SU-DHL-6 (cell line): ENCODE measurements at regions not wholly inside any gene's neighbourhood (a gene's known extent, or its start where the extent isn't known, plus 50 kb on each side); places are given as distances from the start of the nearest gene placed in this dataset.

Experiments used
- EZH2phosphoT487 ChIP-seq: fragments of 200-600 bp; sonication (generic), shearing (Covaris generic); conservative IDR thresholded peaks from 2 replicates; pipeline ENCODE4 v1.6.1; 2018; ENCODE audit warnings: mild to moderate bottlenecking, antibody characterized with exemption, low read length, moderate library complexity, mixed read lengths
- TF ChIP-seq, protein P1 (sequence below): fragments of 200-600 bp; sonication (generic); IDR thresholded peaks from one replicate; pipeline ENCODE4 v1.5.1; 2017; ENCODE audit warnings: antibody characterized with exemption, mild to moderate bottlenecking, low read length, moderate library complexity; ENCODE audit not compliant: insufficient read depth, poor library complexity, severe bottlenecking

DNA sequence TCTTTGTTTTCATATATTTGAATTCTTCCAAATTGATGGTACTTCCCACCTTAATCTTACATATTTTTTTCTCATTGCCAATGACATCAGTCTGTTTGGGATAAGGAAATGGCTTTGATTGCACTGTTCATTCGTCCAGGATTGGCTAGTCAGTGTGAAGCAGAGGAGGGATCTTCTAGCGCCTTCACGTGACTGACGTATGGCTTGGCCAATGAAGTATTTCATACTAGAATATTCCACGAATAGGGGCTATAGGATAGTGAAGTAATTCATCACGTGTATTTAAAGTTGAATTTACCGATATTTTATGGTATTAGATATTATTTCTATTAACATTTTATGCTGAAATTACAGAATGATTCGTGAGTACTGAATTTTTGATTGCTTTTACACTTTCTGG is 178.7 kb upstream of the ZFHX3 start:
- TF ChIP-seq, protein P1, sequence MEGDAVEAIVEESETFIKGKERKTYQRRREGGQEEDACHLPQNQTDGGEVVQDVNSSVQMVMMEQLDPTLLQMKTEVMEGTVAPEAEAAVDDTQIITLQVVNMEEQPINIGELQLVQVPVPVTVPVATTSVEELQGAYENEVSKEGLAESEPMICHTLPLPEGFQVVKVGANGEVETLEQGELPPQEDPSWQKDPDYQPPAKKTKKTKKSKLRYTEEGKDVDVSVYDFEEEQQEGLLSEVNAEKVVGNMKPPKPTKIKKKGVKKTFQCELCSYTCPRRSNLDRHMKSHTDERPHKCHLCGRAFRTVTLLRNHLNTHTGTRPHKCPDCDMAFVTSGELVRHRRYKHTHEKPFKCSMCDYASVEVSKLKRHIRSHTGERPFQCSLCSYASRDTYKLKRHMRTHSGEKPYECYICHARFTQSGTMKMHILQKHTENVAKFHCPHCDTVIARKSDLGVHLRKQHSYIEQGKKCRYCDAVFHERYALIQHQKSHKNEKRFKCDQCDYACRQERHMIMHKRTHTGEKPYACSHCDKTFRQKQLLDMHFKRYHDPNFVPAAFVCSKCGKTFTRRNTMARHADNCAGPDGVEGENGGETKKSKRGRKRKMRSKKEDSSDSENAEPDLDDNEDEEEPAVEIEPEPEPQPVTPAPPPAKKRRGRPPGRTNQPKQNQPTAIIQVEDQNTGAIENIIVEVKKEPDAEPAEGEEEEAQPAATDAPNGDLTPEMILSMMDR, result no peak
- TF ChIP-seq EZH2phosphoT487, result no peak
